Body of pancreas (tissue), 4 donors: ENCODE measurements at regions not wholly inside any gene's neighbourhood (a gene's known extent, or its start where the extent isn't known, plus 50 kb on each side); places are given as distances from the start of the nearest gene placed in this dataset.

Experiments
- CTCF ChIP-seq, 7 experiments: fragments of 450-650 bp in 4 of 7; fragments of 200-600 bp in 3 of 7; sonication (generic) in 3 of 7; IDR thresholded peaks; one replicate each; pipeline ENCODE4 v1.5.1; 2016 to 2019; ENCODE audit warnings: antibody characterized with exemption in 7 of 7
- POLR2A ChIP-seq, 3 donors: fragments of 450-650 bp; IDR thresholded peaks; one replicate each; pipeline ENCODE4 v1.6.1; 2016; ENCODE audit warnings: antibody characterized with exemption in 3 of 3, mild to moderate bottlenecking in 2 of 3

- TF ChIP-seq CTCF (IDR thresholded peaks at IDR 0.05) (no peak), POLR2A (IDR thresholded peaks at IDR 0.05) (no peak)
These were observed 427.6 kb upstream of the STXBP6 start for GRCh38 chr14:25477316-25478098.
